Lower leg skin (tissue), 4 donors: ENCODE measurements at regions not wholly inside any gene's neighbourhood (a gene's known extent, or its start where the extent isn't known, plus 50 kb on each side); places are given as distances from the start of the nearest gene placed in this dataset.

Experiments used
- DNase-seq, 2 donors: peaks; one replicate each; pipeline ENCODE4 v3.0.0-alpha.2; 2019; ENCODE audit warnings: low spot score in 2 of 2
- H3K4me3 ChIP-seq: fragments of 200-600 bp; sonication (generic); 2 replicates; pipeline ENCODE4 v1.5.1; 2017; ENCODE audit warnings: mild to moderate bottlenecking, low read depth; ENCODE audit not compliant: poor library complexity, severe bottlenecking
- CTCF ChIP-seq, 3 donors: fragments of 450-650 bp; IDR thresholded peaks; one replicate each; pipeline ENCODE4 v1.5.1; 2016; ENCODE audit warnings: antibody characterized with exemption in 3 of 3, mild to moderate bottlenecking in 3 of 3, moderate library complexity in 2 of 3
- POLR2A ChIP-seq, 2 donors: fragments of 450-650 bp; IDR thresholded peaks; one replicate each; pipeline ENCODE4 v1.6.1; 2016 to 2017; ENCODE audit warnings: antibody characterized with exemption in 2 of 2, mild to moderate bottlenecking in 1 of 2, moderate library complexity in 1 of 2
- WGBS, 2 donors: methylation state at CpG; one replicate each; pipeline ENCODE4 v1.1.5; 2018; 5-methylcytosine and 5-hydroxymethylcytosine counted together
- intact Hi-C: fragments of 100-400 bp; cut with DNase I; formaldehyde crosslinking; loops from one replicate; pipeline ENCODE4 v1.15.0; 2023; ENCODE audit warnings: low total_unique reads

- intact Hi-C loops: no loop called here
- no peak for TF ChIP-seq POLR2A (IDR thresholded peaks at IDR 0.05)
- TF ChIP-seq CTCF (IDR thresholded peaks at IDR 0.05): no peak
- H3K4me3 ChIP-seq: no peak overlapping the region
- DNase-seq: no peak
- 61 to 68% methylated on average over 10 of the region's 10 CpGs for WGBS, 2 donors
Measured at GRCh38 chr1:196088541-196088940, 519.7 kb downstream of the KCNT2 start.

GRCh38 chr1:196078691-196079090, 529.5 kb downstream of the KCNT2 start:
- no peak for DNase-seq
- no peak for TF ChIP-seq CTCF (IDR thresholded peaks at IDR 0.05)
- TF ChIP-seq POLR2A (IDR thresholded peaks at IDR 0.05): no peak
- WGBS, 2 donors: 78 to 81% methylated on average over 3 of the region's 3 CpGs
- intact Hi-C loops: no loop called here
- no peak overlapping the region for H3K4me3 ChIP-seq

GRCh38 chr1:196075621-196076020, 532.6 kb downstream of the KCNT2 start:
- DNase-seq: no peak
- TF ChIP-seq POLR2A (IDR thresholded peaks at IDR 0.05) (no peak), CTCF (IDR thresholded peaks at IDR 0.05) (no peak)
- H3K4me3 ChIP-seq: no peak overlapping the region
- intact Hi-C loops: no loop called here
- 84 to 86% methylated on average over 1 of the region's 1 CpG for WGBS, 2 donors

GRCh38 chr1:196074182-196074581, 534.1 kb downstream of the KCNT2 start:
- H3K4me3 ChIP-seq: no peak overlapping the region
- intact Hi-C loops: no loop called here
- DNase-seq: no peak
- TF ChIP-seq CTCF (IDR thresholded peaks at IDR 0.05): no peak
- TF ChIP-seq POLR2A (IDR thresholded peaks at IDR 0.05): no peak

- WGBS, 2 donors: 11 to 19% methylated on average over 1 of the region's 1 CpG
- TF ChIP-seq POLR2A (IDR thresholded peaks at IDR 0.05) (no peak), CTCF (IDR thresholded peaks at IDR 0.05) (no peak)
- intact Hi-C loops: no loop called here
Measured at GRCh38 chr1:196071447-196071846, 536.8 kb downstream of the KCNT2 start.

GRCh38 chr1:196070940-196071339, 537.3 kb downstream of the KCNT2 start:
- TF ChIP-seq POLR2A (IDR thresholded peaks at IDR 0.05) (no peak), CTCF (IDR thresholded peaks at IDR 0.05) (no peak)
- intact Hi-C loops: no loop called here
- WGBS, 2 donors: 11 to 19% methylated on average over 2 of the region's 2 CpGs
- DNase-seq: no peak
- H3K4me3 ChIP-seq: no peak overlapping the region

More at GRCh38 chr1:196071447-196071846, 536.8 kb downstream of the KCNT2 start:
- DNase-seq: no peak
- H3K4me3 ChIP-seq: no peak overlapping the region
